Medulla oblongata (tissue), 1 donor: ENCODE measurements at regions not wholly inside any gene's neighbourhood (a gene's known extent, or its start where the extent isn't known, plus 50 kb on each side); places are given as distances from the start of the nearest gene placed in this dataset.

Source experiments
- DNase-seq: peaks from one replicate; pipeline ENCODE4 v3.0.0-alpha.2; 2015; ENCODE audit errors: extremely low spot score

DNA sequence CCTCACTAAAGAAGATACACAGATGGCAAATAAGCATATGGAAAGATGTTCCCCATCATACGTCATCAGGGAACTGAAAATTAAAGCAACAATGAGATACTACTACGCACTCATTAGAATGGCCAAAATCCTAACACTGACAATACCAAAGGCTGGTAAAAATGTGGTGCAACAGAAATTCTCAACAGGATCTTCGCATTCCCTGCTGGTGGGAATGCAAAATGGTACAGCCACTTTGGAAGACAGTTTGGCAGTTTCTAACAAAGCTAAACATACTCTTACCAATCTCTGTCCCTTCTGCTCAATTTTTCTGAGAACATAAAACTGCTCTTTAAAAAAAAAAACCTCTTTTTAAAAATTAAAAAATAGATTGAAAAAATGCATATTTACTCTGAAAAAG, 300.2 kb downstream of the FBXW7 start:
- no peak for DNase-seq

DNA sequence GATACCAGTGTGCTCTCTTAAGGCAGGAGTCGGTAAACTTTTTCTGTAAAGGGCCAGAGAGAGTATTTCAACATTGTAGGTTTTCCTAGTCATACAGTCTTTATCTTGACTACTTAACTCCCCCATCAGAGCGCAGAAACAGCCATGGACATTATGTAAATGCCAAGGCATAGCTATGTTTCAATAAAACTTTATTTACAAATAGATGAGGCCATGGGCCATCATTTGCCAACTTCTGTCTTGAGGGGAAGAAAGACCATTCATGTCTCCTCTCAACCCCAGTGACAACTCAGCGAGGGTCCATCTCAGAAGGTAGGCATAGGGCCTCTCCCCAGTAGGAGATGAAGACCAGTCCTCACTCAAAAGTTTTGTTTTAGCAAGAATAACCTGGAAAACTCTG, 301.3 kb downstream of the FBXW7 start:
- no peak for DNase-seq

DNA sequence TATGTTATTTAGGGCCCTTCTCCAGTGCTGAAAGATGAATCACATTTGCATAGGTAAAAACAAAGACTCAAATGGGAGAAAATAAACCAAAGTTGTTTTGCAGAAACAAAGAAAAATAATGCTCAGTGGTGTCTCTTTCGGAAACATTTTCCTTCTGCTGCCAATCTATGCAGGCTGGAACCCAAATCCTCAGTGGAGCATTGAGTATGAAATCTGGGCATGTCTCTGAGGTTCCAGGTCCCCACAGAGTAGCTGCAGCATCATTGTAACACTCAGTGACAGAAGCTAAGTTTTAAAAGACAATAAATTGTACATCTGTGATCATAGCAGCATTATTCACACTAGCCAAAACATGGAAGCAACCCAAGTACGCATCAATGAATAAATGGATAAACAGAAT, 303.6 kb downstream of the FBXW7 start:
- DNase-seq, result no peak

DNA sequence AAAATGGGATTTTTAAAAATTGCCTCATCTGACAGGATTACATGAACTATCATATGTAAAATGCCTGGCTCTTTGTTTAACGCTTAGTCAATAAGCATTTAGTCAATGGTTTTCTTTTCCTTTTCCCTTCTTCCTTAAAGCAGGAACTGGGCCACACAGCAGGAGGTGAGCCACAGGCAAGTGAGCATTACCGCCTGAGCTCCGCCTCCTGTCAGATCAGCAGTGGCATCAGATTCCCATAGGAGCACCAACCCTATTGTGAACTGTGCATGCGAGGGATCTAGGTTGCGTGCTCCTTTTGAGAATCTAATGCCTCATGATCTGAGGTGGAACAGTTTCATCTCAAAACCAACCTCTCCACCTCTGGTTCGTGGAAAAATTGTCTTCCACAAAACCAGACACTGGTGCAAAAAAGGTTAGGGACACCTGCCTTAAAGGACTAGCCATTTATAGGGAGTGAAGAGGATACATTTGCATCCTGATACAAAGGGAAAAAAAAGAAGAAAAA, 306.1 kb downstream of the FBXW7 start:
- DNase-seq, result no peak

DNA sequence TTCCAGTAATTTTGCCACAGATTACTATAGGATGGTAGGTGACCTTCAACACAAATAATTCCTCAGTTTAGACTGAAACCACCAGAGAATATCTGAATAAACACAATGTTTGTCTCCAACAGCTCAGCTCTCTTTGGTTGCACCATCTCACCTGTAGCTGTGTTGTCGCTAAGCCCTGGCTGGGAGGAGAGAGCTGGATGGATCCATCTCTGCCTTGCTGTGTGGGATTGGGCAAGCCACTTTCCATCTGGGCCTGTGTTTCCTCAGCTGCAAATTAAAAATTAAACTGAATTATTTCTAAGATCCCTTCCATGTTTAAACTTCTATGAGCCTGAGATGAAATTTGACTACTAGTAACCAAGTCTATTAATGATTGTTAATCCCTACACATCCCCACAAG, 310.2 kb downstream of the FBXW7 start:
- DNase-seq, result no peak

DNA sequence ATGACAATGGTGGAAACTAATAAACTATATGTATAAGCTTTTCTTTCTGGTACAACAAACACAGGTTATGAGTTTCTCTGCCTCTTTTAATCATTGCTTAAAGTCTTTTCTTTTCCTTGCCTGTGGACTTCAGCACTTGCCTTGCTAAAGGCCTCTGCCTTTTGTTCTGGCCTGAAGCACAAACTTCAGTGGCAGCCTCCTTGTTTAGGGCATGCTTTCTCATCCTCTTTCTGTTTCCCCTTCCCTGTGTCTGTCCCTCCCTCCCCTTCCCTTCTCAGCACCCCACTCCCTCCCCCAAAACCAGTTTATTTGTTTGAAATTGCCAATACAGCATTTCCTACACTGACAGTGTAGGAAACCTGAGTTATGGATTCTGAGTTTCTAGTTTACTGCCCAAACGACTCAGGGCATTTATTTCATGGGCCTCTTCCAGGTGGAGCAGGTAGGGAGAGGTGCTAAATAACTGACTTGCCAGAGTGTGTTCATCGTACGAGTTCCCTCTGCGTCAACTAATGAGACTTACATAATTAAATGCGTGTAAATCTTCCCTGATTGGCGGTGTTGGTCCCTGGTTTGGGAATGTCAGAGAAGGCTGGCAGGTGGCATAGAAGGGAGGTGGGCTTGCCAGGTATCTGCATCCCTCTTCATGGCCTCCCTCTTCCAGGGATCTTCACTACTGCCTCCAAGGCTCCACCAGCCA, 311.0 kb downstream of the FBXW7 start:
- no peak for DNase-seq

DNA sequence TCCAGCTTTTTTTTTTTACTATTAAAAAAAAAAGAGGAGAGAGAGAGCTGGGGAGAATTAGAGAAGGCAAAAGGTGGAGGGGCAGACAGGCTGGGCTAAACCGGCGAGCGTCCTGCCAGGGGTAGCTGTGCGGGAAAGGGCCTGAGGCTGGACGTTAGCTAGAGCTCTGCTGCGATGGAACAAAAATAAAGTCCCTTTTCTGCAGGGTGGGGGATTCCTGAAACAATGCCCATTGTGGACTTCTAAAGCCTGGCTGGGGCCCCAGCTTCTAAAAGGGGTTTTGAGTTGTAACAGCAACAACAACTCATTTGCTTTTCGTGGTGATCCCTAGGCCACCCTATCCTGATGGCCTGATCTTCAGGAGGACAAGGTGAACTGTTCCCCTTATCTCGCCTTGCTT, 311.7 kb downstream of the FBXW7 start:
- peak; percentile 10 for DNase-seq

DNA sequence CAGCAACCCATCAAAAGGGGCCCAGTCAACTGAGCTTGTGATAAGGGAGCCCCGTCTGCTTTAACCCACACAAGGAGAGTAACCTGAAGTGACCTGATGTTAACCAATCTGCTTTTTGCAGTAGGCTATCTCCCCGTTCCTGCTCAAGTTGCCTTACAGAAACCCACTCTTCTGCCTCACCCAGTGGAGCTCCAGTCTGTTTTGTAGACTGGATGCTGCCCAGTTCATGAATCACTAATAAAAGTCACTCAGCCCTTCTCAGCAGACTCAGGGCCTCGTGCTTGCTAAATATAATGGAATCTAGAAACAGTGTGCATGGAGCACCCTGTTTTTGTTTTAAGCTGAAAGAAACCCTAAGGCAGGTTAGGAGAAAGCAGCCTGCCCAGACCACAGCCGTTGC, 312.3 kb downstream of the FBXW7 start:
- DNase-seq, result no peak

DNA sequence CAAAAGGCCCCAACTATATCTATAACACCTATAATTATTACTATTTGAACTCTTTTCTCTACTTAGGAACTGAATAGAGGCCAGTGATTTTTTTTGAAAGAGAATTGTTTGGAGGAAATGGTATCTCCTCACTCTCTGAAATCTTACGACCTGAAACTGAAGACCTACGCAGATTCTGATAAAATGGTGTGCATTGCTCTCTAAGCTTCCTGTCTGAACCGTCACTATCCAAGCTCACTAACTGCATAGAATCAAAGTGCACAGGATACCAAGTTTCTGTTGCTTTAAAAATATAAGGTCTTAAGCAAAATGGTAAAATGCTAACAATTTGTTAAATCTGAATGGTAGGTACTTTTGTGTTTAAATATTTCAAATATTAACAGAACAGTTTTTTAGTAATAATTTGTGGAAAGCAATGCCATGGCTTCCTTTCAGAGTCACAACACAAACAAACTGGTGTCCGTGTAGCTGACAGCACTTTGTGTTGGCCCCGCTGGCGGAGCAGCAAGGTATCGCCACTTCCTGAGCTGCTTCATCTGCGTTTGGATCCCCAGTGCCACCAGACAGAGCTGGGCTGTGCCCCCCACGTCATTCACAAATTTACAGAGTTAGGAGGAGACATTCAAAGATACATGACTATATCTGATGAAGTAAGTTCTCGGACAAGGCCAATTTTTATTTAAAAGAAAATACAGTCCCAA, 313.9 kb downstream of the FBXW7 start:
- no peak for DNase-seq

DNA sequence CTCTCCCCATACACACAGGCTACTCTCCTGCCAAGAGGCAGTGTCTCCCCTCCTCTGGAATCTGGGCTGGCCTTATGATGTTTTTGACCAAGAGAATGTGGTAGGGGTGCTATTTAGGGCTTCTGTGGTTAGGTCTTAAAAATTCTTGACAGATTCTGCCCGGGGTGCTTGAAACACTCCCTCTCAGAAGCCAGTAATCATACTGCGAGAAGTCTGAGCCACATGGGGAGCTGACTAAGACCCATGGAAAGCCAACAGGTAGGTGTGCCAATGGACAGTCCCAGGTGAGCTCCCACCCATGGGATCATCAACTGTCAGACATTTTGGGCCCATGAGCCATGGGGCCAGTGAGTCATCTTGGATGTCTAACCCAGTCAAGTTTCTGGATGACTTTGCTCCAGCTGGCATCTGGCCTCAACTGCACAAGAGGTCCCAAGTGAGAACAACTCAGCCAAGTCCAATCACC, 315.7 kb downstream of the FBXW7 start:
- DNase-seq, result no peak

DNA sequence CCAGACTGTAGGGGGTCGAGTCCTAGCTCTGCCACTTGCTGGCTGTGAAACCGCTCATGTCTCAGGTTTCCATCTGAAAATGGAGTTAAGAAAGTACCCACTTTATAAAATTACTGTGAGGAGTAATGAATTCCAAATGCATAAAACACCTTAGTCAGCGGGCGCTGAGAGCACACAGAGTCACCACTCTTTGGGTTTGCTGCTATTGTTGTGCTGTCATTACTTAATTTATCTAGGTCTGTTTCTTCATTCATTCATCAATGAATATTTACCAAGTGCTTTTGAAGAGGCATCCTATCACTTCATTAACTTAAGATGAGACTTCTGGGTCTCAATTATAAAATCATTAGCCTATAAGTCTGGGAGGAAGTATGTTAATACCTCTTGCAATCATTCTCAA, 317.3 kb downstream of the FBXW7 start:
- no peak for DNase-seq

DNA sequence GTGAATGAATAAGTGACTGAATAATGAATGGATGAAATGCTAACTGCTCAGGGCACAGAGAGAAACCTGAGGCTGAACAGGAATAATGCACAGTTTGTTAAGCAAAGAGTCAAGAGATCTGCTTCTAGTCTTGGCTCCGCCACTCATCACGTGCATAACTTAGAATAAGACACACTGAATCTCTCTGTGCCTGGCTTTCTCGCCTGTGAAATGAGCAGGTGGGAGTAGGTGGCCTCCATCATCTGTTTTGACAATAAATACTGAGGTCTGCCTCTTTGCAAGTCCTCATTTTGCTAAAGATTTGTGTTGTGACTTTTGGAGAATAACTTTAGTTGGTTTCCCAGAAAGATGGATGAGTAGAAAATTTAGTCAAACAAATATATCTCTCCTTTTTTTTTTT, 318.0 kb downstream of the FBXW7 start:
- DNase-seq, result no peak

DNA sequence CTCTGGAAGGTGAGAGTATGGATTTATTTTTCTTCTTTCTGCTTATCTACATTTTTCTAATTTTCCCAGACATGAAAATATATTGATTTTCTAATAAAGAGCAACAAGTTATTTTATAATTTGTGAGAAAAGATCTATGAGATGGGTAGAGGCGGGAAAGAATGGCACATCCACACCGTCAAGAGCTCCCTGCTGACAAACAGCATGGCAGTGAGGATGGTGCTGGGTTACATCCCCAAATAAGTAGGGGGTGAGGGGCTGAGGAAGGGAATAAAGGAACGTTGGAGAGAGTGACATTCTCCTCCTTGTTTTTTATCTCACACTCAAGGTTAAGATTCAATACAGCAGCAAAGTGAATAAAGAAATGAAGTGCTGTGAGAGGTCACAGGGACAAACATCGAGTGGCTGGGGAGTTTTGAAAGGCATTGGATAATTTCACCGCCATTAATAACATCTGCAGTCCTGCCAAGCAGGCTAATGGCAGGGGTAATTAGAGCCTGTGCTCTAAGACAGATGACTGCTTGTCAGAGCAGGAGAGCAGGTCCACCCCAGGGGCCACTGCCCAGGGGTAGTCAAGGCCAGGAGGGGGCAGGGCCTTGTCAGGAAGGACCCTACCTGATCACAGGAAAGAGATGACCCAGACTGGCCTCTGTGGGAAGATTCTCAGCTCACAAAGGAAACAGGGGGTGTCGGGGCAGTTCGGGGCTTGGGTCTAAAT, 323.8 kb downstream of the FBXW7 start:
- DNase-seq, result no peak

DNA sequence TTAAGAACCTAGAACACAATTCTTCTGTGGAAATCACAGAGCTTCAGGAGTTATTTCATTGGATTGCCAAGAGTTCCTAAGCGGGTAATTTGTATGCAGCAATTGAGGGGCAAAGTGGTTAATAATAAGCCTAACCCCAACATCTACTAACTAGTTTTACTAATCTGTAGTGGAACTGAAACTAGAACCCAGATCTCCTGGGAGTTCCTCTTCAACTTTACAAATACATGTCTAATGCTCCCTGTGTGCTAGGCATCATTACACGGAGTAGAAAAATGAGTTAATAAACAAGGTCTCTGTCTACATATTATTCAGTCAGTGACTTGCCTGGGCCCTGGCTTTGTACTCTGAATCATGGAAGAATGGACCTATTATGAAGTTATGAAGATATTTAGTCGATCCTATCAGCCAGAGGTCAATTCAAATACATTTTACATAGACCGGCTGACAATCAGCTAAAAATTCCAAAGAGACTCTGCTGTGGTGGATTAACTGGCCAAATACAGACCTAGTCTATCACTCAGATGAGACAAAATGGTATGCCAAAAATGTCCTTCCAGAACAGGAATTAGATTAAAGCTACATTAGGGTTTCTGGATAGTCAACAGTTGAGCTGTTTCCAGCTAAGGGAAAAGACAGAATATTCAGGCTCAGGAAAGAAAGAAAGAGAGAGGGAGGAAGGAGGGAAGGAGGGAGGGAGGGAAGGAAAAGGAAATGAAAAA, 326.0 kb downstream of the FBXW7 start:
- no peak for DNase-seq

DNA sequence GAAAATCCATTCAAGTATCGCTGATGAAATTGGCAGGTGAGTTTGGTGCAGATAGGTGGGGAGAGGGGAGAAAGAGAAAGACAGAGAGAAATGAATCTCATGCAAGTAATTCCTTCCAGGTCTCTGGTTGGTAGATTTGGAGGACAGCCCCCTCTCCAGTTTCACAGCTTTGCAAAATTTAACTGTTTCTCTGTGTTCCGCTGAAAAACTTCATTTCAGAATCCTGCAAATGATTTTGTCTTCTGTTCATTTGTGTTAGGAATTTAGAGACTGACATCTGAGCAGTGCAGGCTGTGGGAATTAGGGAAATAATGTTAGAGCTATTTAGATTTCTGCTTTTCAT, 328.5 kb downstream of the FBXW7 start:
- no peak for DNase-seq

DNA sequence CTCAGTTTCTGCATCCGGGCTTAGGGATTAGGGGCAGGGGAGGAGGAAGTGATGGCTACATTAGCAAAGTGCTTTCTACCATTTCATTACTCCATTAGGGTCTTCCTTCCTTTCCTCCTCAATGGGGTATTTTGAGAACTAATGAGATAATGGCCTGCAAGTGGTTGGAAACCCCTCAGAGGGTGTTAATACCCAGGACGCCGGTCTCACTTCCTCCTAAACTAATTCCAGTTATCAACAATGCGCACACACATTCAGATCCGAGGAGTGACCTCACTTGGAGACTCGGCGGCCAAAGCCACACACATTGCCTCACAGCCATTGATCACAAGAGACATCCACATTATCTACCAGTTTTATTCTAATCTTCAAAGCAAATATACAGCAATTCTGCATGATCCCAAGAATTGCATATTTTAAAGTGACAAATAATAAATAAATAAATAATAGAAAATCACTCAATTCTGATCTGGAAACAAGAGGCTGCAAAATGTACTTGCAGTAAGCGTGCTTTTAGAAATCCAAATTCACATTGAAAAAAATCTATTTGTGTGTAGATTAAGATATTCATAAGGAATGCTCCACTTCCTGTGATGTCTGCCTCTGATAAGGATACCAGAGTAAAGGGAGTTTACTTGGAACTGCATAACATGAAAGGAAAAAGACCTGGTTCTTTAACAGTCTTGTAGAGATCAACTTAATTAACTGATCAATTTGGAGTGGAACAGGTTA, 329.1 kb downstream of the FBXW7 start:
- no peak for DNase-seq

DNA sequence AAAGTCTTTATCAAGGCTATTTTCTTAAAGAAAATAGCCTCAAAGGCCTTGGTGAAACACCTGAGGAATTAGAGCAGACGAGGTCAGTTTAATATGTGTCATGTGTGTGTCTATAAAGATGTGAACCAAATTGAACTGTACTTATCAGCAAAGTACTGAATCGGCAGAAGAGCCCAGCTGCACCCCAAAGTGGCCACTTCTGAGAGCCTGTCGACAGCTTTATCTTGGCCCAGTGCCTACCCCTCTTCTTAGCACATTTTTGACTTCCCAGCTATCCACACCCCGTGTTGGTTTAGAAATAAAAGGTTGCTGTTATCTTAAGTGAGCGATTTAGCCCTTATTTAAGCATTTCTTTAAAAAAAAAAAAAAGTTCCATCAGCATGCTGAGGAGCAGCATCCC, 329.7 kb downstream of the FBXW7 start:
- DNase-seq, result no peak

DNA sequence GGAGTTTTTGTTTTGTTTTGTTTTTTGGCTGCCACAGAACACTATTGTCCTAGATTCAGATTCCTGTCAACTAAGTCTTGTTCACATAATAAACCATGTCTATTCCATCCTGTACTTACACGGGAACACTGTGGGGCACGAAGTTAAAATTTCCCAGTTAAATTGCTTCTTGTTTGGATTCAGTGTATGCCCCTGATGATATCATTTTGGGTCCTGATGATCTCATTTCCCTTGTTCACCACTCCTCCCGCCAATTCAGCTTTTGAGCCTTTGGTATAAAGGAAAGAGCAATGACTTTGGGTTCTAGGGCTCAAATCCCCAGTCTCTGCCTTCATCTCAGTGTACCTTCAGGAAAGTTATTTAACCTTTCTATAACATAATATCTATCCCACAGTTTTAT, 333.5 kb downstream of the FBXW7 start:
- DNase-seq, result no peak

DNA sequence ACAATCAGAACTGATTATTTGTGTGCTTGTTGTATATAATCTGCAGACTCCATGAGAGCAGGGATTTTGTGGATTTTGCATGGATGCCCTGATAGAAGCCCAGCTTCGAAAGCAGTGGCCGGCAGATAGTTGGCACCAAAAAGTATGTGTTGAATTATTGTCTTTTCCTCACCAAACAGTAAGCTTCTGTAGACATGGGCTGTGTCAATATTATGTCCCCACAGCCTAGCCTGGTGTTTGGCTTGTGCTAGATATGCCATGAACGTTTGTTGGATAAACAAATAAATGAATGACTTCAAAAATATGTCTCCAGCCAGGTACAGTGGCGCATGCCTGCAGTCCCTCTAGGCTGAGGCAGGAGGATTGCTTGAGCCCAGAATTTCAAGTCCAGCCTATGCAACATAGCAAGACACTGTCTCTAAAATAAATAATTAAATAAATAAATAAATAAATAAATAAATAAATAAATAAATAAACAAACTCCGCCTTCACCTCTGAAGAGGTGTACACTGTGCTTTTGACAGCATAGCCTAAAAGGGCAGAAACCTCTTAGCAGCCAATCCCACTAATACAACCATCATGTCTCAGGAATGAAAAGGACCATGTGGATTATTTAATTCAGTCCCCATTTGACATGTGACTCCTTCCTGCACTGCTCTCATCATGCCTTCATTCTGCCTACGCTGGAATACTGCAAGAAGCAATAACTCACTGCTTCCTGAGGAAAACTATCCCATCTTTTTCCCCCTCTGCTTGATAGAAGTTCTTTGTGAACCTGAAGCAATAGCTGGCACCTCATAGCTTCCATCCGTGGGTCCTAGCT, 335.2 kb downstream of the FBXW7 start:
- no peak for DNase-seq

DNA sequence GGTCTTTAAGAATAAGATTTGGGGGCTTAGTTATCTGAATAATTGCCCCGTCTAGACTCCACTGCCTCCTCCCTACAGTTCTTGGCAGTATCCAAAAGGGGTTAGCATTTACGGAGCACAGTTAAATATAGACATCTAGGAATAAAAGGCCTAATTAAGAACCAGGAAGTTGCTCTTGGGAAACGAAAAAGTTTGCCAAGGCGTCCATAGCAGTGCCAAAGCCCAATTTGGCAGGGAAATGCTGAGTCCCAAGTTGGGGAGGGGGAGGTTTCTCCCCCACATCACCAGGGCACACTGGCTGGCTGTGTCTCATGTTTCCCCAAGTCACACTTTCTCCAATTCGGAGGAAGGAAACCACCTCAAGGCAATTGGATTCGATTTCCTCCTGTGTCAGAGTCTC, 338.7 kb downstream of the FBXW7 start:
- peak; percentile 71 for DNase-seq

DNA sequence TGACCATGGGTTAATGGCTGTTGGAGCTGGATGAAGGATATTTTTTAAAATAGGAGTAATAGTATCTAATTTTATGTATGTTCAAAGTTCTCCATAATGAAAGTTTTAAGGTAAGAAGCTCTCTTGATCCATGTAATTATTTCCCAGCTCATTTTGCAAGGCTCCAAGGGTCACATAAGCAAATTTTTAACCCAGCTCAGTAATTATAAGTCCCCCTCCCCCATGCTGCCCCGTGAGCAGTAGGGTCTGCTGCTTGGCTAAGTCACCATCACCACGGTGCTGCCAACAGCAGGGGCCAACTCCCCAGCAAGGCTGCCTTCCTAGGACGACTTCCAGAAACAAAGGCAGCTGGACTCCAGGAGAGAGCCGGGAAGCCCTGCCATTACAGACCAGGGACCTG, 340.0 kb downstream of the FBXW7 start:
- DNase-seq, result peak; percentile 20
